Amygdala (tissue), 56 donors: ENCODE measurements at regions not wholly inside any gene's neighbourhood (a gene's known extent, or its start where the extent isn't known, plus 50 kb on each side); places are given as distances from the start of the nearest gene placed in this dataset.

Experiments
- DNase-seq, 56 donors: peaks; one replicate each; lab custom pipeline; 2025; lab: John Stamatoyannopoulos, UW

DNA sequence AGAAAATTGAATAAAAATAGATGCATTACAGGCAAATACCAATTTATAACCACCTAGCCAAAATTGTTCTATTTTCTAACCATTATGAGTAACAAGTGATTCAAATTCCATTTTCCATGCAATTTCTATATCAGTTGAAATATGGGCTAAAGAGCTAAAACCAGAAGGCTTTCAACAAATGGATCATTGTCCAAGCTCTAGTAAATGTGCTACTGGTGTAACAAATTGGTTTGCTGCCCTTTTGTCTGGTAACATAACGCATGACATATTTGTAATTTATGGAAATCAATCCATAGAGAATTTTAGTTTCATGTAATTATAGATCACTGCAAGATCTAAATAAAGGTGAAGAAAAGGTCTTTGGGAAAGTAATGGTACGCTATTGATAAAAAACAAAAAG lies 708.0 kb upstream of the GRAMD2B start:
- no peak for DNase-seq

DNA sequence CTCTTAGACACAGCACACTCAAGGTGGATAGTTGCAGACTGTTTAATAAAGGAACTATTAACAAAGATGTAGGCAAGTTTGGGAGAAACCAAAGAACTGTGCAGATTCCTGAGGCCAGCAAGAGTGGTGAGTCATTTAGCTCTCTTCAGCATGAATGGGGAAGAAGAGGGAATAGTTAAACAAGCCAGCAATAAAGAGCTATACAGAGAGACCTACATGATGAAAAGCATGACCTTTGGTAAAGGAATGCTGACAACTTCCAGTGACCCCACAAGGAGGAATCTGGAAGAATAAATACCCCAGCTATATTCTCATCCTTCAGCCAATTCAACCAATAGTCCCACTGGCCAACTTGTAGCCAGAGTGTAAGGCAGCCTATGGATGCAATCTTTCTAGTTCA lies 706.0 kb upstream of the GRAMD2B start:
- DNase-seq, result no peak

DNA sequence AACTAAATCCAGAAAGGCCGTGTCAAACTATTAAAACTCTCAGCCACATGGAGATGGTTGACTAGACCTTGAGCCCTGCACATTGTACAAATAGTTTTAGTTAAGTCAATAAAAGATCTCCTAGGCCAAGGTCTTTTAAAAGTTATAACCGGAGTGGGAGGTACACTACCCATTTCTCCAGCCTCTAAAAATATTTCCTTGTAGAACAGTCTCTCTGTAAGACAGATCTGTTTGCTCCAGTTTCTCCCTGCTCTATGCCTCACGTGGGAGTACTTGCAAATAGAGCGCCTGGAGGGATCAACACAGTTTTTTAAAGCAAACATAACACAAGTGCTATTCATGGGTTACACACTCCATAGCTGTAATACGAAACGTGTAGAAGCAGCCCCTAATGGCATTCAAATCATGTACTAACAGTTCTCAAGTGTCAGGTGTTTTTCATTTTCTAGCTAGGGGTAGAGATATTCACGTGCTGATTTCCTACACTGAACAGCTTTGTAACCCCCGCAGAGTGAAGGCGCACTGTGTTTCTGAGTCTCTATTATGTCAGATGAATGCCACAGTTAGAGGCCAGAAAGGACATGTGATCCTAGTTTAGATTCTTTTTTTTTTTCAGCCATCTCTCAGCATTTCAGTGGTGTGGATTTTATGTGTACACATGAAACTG lies 703.4 kb upstream of the GRAMD2B start:
- DNase-seq, result peak in 13 of 56 donors; percentile 1 to 59 (median 32)

DNA sequence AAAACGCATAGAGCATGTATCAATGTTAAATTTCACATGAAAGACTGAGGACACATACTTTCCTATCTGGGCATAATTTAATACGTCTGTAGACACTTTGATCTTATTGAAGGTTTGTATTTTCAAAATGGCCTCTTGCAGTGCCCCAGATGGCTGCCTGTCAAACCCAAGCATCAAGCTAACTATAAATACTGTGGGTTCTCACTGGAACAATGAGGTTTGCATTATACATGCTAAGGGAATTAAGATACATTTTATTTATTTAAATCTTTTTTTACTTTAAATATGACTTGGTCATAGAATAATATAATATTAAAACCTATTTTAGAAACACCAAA lies 702.9 kb upstream of the GRAMD2B start:
- DNase-seq, result no peak

DNA sequence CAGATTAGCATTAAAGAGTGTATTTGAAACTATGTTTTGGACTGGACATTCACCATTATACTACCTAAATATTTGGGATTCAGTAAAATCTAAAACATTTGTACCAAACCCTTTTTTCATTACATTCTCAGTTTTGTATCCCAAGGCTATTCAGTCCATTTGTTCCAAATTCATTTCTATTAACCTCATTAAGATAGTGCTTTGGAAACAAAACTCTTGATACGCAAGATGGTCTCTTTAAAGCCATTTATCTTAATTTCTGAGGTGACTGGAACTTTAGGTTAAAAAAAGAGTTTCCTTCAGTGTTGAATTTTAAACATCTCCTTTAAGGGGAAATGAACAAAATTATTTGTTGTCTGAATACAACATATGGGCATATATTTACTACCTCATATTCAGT lies 702.5 kb upstream of the GRAMD2B start:
- DNase-seq, result no peak

DNA sequence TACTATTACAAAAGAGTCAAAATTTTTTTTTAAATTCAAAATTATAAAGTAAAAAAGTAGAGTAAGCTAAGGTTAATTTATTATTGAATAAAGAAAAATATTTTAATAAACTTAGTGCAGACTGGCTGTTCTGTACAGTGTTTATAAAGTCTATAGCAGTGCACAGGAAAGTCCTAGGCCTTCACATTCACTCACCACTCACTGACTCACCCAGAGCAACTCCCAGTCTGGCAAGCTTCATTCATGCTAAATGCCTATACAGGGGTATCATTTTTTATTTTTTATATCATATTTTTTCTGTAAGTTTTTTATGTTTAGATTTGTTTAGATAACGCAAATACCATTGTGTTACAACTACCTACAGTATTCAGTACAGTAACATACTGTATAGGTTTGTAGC lies 700.7 kb upstream of the GRAMD2B start:
- DNase-seq, result no peak

DNA sequence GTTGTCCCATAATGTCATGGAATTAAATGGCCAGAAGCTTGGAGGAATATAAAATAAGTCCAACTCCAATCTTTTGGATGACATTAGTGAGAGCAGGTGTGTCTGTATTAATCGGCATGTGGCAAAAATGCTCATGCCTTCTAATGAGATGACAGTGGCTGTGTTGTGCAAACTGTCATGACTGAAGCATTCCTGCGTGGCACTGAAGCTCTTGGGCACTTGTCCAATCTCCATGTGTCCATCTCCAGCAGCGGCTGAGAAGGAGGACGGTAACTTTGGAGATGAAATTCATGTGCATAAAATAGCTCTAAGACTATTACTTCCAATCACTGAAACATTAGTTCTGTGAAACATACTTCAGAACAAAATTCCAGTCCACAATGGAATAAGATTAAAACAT lies 697.5 kb upstream of the GRAMD2B start:
- peak in 1 of 56 donors; percentile 4 for DNase-seq

DNA sequence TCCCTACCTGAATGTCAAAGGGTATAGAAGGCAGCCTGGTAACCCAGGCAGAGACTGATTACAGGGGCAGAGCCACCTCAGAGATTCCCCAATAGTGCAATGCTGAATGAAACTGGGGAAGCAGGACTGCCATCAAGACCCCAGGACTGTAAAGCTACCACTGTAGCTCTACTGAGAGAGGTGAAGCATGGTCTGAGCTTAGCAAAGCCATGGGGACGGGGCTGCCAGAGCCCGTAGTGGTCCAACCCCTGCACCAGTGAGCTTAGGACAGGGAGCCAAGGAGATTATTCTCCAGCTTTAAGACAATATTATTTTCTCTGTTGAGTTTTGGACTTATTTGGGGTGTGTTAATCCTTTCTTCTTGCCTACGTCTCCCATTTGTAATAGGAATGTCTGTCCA lies 679.3 kb upstream of the GRAMD2B start:
- DNase-seq, result no peak

DNA sequence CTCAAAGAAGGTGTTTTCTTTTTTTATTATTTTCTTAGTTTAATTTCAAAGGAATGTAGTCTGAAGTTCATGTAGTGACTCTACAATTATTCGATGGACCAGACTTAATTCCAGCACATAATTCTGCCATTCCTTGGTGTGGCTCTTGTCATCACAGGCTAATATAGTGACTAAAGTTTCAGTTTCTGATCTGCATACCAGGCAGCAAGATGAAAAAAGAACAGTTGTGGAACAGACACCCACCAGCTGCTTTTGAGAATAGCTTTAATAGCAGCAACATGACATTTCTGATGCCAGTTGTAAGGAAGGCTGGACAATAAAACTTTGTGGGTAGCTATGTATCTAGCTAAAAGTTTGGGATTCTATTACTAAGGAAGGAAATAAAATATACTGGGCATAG lies 676.3 kb upstream of the GRAMD2B start:
- no peak for DNase-seq

DNA sequence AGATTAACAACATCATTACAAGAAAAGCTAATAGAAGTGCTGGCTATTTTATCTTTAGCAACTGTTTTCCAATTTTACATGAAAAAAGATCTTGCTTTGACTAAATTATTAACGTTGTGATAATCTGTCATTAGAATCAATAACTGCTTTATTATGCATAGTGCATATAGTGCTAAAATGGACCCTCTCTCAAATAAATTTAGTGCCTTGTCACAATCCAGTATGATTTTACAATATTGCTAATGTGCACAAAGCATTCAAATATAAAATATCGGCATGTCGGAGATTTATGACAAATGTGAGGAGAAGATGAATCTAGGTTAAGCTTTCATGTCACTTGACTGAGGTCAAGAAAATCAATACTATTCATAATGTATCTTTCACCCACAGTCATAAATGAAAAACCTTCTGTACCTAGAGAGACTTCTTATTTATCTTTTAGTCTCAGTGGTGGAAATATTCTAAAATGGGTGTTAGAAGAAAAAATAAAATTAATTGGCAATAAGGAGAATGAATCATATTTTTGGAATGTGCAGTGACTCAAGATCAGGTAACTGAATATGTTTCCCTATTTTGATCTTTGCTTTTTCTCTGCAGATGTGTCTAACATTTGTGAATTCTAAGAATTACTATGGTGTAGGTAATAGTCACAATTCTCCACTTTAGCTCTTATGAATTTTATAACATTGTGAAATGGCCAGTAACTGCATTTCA lies 672.9 kb upstream of the GRAMD2B start:
- no peak for DNase-seq

DNA sequence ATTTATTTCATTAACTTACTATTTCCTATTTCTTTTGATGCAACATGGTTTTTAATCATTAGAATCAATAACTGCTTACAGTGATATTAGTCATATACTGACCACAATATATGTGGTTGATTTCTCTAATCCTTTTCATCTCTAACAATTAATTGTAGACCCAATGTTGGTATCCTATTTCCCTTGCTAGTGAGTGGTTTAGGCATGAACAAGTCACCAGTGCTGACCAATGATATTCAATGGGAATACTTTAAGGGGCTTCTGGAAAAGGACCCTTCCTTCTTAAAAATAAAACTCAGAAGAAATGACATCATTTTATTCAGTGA lies 672.4 kb upstream of the GRAMD2B start:
- no peak for DNase-seq

DNA sequence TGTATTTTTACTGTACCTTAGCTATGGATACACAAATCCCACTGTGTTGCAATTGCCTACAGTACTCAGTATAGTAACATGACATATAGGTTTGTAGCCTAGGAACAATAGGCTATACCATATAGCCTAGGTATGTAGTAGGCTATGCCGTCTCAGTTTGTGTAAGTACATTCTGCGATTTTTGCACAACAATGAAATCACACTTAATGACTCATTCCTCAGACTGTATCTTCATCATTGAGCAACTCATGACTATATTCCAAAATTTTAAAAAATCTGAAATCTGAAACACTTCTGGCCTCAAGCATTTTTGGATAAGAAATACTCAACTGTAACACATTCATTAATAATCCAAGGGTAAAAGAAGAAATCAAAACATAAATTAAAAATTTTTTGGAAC lies 666.8 kb upstream of the GRAMD2B start:
- DNase-seq, result no peak

DNA sequence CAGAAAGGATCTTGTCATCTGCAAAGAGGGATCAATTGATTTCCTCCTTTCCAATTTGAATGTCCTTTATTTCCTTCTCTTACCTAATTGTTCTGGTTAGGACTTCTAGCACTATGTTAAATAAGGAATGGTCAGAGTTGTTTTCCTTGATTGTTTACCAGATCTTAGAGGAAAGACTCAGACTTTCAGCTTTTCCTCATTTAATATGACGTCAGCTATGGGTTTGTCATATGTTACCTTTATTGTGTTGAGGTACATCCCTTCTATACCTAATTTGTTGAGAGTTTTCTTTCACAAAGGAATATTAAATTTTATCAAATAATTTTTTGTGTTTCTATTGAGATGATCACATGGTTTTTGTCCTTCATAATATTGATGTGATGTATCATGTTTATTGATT lies 656.5 kb upstream of the GRAMD2B start:
- no peak for DNase-seq

DNA sequence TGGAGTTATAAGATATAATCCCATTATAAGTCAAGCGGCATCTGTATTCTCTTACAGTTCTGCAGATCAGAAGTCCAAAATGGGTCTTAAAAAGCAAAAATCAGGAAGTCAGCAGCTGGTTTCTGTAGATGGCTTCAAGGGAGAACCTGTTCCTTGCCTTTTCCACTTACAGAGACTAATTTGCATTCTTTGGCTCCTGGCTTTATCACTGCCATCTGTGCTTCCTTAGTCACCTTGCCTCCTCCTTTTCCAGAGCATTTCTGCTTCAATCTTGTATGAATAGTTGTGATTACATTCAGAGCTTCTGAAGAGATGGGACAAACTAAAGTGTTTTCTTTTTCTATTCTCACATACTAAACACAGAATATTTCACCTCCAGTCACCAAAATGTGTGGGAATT lies 647.3 kb upstream of the GRAMD2B start:
- DNase-seq, result no peak

DNA sequence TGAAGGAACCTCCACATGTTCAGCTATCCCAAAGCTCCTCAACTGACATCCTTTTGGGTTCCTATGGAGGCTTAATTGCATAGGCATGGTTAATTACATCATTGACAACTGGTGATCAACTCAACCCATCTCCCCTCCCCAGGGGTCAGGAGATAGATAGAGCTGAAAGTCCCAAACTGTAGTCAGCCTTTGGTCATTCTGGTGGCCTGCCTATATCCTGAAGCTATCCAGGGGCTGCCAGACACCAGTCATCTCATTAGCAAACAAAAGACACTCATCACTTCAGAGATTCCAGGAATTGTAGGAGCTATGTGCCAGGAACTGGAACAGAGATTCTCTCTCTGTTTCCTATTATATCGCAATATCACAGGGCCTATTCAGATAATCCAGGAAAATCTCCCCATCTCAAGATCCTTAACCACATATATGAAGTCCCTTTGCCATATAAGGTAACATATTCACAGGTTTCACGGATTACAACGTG lies 646.5 kb upstream of the GRAMD2B start:
- DNase-seq, result no peak

DNA sequence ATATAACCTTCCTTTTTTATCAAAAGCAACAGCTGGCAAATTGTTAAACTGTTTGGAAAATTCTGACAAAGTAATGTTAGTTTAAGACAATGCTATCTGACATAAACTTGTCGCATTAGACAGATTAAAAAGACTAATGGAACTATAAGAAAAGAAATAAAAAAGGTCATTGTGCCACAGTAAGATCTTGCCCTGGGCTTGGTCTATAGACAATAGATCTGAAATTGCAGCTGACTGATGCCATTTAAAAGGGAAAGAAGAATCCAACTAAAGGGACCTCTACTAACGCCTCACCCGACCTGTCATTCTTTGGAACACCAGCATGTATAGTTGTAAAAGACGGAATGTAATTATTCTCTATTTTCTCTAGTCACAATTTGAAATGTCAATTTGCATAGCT lies 644.4 kb upstream of the GRAMD2B start:
- no peak for DNase-seq

DNA sequence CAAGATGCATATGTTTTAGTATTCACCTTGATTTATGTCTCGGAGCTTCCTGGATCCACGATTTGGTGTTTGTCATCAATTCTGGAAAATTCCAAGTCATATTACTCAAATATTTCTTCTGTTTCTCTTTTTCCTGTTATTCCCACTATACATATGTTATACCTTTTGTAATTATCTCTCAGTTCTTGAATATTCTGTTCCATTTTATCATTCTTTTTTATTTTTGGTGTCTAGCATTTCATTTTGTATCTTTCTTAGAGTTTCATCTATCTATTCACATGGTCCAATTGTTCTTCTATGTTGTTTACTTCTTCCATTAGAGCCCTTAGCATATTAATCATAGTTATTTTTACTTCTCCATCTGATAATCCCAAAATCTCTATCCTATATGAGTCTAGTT lies 637.8 kb upstream of the GRAMD2B start:
- DNase-seq, result no peak

DNA sequence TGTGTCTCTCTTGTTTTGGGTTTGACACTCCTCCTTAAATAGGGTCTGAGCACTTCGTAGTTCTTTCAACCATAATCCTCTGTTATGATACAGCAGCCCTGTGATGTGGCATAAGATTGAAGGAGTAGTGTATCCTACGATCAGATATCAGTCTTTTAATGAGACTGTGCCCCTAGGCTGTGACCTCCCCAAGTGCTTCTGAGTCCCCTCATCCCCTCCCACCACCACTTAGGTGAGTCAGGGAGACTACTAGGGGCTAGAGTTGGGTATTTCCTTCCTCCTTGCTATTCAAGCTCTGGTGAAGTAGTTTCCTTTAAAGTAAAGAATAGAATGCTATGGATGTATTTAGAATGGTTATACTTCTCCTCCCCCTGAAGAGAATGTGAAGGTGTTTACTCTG lies 637.2 kb upstream of the GRAMD2B start:
- DNase-seq, result no peak

DNA sequence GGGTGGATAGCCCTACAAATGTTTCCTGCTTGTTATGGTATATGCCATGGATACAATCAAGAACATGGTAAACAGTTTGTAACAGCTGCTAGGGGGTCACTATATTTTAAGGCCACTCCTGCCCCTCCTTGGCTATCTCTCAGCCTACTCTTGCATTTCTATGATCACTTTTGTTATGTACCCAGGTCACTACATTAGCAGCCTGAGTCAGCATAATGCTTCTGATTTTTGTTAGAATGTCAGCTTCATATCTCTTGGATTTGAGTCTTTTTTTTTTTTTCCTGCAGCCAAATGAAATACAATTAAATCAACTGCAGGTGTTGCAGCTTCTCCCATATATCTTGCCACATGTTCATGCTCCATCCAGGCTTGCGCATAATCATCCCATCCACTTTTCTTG lies 629.7 kb upstream of the GRAMD2B start:
- DNase-seq, result no peak

DNA sequence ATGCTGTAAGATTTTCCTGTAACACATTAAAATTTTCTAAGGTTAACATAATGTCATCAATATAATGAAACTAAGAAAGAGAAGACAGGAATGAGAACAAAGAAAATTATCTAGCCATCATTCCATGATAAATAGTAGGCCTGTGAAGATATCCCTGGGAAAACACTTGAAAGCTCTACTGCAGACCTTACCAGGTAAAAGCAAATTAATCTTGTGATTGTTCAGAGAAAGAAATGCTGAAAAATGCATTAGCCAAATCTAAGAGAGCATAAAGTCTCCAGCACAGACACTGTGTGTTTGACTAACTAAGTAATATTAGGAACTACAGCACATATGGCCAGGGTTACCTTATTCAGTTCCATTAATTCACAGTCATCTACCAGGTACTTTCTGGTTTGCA lies 628.3 kb upstream of the GRAMD2B start:
- DNase-seq, result no peak

DNA sequence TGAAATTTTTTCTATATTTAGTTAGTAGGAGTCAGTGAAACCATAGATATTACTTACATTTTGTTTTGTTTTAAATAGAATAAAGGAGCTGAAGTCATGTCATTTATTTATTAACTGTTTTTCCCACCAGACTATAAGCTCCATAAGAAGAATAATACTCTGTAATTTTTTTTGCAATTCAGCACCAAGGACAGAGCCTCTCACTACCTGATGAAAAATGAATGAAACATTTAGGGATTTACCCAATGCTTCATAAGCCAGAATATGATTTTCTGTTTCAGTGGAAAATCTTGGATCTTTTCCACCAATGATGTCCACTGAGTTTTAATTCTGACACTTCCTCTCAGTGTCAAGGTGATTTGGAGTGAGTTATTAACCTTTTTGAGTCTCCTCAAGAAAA lies 624.9 kb upstream of the GRAMD2B start:
- DNase-seq, result no peak

DNA sequence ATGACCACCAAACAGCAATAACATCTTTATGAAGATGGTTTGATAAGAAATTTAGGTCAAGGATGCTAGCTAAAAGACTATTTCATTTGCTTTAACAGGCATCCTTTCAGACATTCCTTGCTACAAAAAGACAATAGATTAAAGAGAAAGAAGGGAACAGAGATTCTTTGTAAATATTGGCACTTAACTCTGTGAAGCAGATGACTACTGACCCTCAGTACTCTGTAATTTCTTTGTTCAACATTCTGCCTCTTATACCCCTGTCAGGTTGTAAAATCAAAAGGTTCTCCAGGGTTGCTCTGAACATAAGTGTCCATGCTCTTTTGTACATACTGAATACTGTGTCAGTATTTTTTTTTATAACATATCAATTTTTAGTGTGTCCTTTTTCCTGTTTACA lies 610.6 kb upstream of the GRAMD2B start:
- no peak for DNase-seq
